ENCODE measurements at regions not wholly inside any gene's neighbourhood (a gene's known extent, or its start where the extent isn't known, plus 50 kb on each side); places are given as distances from the start of the nearest gene placed in this dataset.

DNA sequence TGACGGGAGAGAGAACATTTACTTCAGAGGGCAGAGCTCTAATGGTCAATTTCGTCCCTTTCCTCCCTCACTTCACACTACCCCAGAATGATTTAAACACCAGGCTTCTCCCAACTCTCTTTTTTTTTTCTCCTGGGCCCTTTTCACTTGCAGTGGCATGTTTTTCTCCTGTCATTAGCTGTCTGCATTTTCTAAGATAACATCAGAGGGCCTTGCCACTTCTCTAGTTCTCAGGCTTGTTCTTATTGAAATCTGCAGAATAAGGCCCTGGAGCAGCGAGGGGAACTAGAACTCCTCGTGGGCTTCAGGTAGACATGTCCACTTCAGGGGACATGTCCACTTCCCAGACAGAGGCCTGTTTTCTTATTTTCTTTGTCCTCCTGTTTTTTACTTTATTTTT, 514.4 kb upstream of the TBL1XR1 start:
- TF ChIP-seq EZH2 (IDR thresholded peaks at IDR 0.05; ENCODE audit: borderline replicate concordance, low read depth, low read length, severe bottlenecking) (no peak), FOS (IDR thresholded peaks at IDR 0.05; ENCODE audit: borderline replicate concordance, insufficient read depth, low read length) (no peak), JUN (IDR thresholded peaks at IDR 0.05; ENCODE audit: borderline replicate concordance, insufficient read depth, insufficient read length, low read depth) (no peak), POLR2A (IDR thresholded peaks at IDR 0.05; ENCODE audit: low read depth, low read length) (no peak), POLR2AphosphoS5 (IDR thresholded peaks at IDR 0.05; ENCODE audit: insufficient read depth, low read depth, low read length) (no peak), MYC (IDR thresholded peaks at IDR 0.05; ENCODE audit: low read depth, low read length) (no peak), GATA2 (IDR thresholded peaks at IDR 0.05; ENCODE audit: insufficient read depth, insufficient read length, low read depth, low read length) (no peak)
- TF ChIP-seq, protein P1, sequence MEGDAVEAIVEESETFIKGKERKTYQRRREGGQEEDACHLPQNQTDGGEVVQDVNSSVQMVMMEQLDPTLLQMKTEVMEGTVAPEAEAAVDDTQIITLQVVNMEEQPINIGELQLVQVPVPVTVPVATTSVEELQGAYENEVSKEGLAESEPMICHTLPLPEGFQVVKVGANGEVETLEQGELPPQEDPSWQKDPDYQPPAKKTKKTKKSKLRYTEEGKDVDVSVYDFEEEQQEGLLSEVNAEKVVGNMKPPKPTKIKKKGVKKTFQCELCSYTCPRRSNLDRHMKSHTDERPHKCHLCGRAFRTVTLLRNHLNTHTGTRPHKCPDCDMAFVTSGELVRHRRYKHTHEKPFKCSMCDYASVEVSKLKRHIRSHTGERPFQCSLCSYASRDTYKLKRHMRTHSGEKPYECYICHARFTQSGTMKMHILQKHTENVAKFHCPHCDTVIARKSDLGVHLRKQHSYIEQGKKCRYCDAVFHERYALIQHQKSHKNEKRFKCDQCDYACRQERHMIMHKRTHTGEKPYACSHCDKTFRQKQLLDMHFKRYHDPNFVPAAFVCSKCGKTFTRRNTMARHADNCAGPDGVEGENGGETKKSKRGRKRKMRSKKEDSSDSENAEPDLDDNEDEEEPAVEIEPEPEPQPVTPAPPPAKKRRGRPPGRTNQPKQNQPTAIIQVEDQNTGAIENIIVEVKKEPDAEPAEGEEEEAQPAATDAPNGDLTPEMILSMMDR (IDR thresholded peaks at IDR 0.05; ENCODE audit: extremely low read depth in 1 of 2, insufficient read depth in 1 of 2, low read depth in 1 of 2, low read length in 2 of 2): no peak
- TF ChIP-seq, protein P2, sequence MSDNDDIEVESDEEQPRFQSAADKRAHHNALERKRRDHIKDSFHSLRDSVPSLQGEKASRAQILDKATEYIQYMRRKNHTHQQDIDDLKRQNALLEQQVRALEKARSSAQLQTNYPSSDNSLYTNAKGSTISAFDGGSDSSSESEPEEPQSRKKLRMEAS (IDR thresholded peaks at IDR 0.05; ENCODE audit: insufficient read depth, insufficient read length): no peak
- dilution Hi-C loops (cut with MboI; ENCODE audit: extremely low pct_ligation_motif_present, low sequenced_read_pairs): no loop called here
- no peak for DNase-seq (ENCODE audit: low read depth, low spot score)

More for the DNA sequence above, 514.4 kb upstream of the TBL1XR1 start:
- no peak overlapping the region for H3K27ac ChIP-seq (ENCODE audit: insufficient read depth, low read depth, low read length)
- no peak overlapping the region for H3K4me2 ChIP-seq (ENCODE audit: insufficient read depth, low read length)
- no peaks in the 10 kb centered on the region for H3K79me2 ChIP-seq (ENCODE audit: control insufficient read depth, insufficient read depth, low read length)
- no peaks in the 10 kb centered on the region for H3K4me1 ChIP-seq (ENCODE audit: control insufficient read depth, extremely low read depth, insufficient read depth, low read length)
- BruUV-seq (replicated peaks): no TSS peak
- H3K4me3 ChIP-seq (replicated peaks in 1 of 3; ENCODE audit: insufficient read depth in 1 of 3, low read depth in 1 of 3, low read length in 3 of 3): no peak overlapping the region
- intact Hi-C loops (cut with micrococcal nuclease): no loop called here
- CTCF ChIA-PET: interaction anchor here (1.1 to 1.6 kb wide), 4 partner anchors 10 to 38 kb away, joined by 3 to 6 read pairs (median 5); no protein-coding TSS in a partner anchor
- H3K9ac ChIP-seq (replicated peaks; ENCODE audit: extremely low read depth, insufficient read depth, low read length): no peak overlapping the region
- H3K9me1 ChIP-seq (replicated peaks; ENCODE audit: control insufficient read depth, extremely low read depth, insufficient read depth, low read length): no peaks in the 10 kb centered on the region
- H4K20me1 ChIP-seq (replicated peaks; ENCODE audit: control insufficient read depth, extremely low read depth, insufficient read depth, low read length): no peaks in the 10 kb centered on the region
- no peaks in the 10 kb centered on the region for H3K36me3 ChIP-seq (ENCODE audit: control insufficient read depth in 2 of 2, extremely low read depth in 1 of 2, insufficient read depth in 2 of 2, low read length in 2 of 2)
- no peak for FAIRE-seq
- no peaks in the 10 kb centered on the region for H3K27me3 ChIP-seq (ENCODE audit: control insufficient read depth in 2 of 2, insufficient read depth in 2 of 2, low read length in 2 of 2)
- no peaks in the 10 kb centered on the region for H3K9me3 ChIP-seq (replicated peaks; ENCODE audit: control insufficient read depth, insufficient read depth, low read length)
- POLR2A ChIA-PET: no interaction called here
- H2AFZ ChIP-seq (ENCODE audit: low read depth, low read length): no peak overlapping the region
